SK-N-SH (cell line): ENCODE measurements at regions not wholly inside any gene's neighbourhood (a gene's known extent, or its start where the extent isn't known, plus 50 kb on each side); places are given as distances from the start of the nearest gene placed in this dataset.

Experiments
- EP300 ChIP-seq, 2 experiments: IDR thresholded peaks; 2 replicates each; pipeline versions ENCODE4 v1.4.0 to v1.6.1; 2012; ENCODE audit warnings: borderline replicate concordance in 1 of 2, low read depth in 1 of 2, low read length in 1 of 2
- EZH2phosphoT487 ChIP-seq: fragments of 200-600 bp; sonication (generic); IDR thresholded peaks from 2 replicates; pipeline ENCODE4 v1.6.1; 2017; ENCODE audit warnings: low read depth, mixed run types, mild to moderate bottlenecking, antibody characterized with exemption, moderate library complexity, borderline replicate concordance
- FOSL2 ChIP-seq: IDR thresholded peaks from 2 replicates; pipeline ENCODE4 v1.4.0; 2012; ENCODE audit warnings: low read depth, mild to moderate bottlenecking, moderate library complexity, borderline replicate concordance
- FOXJ3 ChIP-seq: sonication (generic); formaldehyde crosslinking; IDR thresholded peaks from 2 replicates; pipeline ENCODE4 v1.5.1; 2020; ENCODE audit warnings: mild to moderate bottlenecking, missing genetic modification reagents
- GABPA ChIP-seq: IDR thresholded peaks from 2 replicates; pipeline ENCODE4 v1.4.0; 2012; ENCODE audit warnings: low read depth, mild to moderate bottlenecking
- MXI1 ChIP-seq: IDR thresholded peaks from 2 replicates; pipeline ENCODE4 v1.6.1; 2012; ENCODE audit warnings: mild to moderate bottlenecking, low read depth, low read length, improper control_type of control experiment
- PBX3 ChIP-seq: IDR thresholded peaks from 2 replicates; pipeline ENCODE4; 2012
- RCOR1 ChIP-seq: fragments of 150-350 bp; IDR thresholded peaks from 2 replicates; pipeline ENCODE4 v1.6.1; 2017; ENCODE audit warnings: antibody characterized with exemption, low read length
- REST ChIP-seq: IDR thresholded peaks from 2 replicates; pipeline ENCODE4 v1.6.1; 2012; ENCODE audit warnings: mild to moderate bottlenecking, low read depth, low read length, moderate library complexity
- RXRA ChIP-seq: IDR thresholded peaks from 2 replicates; pipeline ENCODE4 v1.4.0; 2012; ENCODE audit warnings: low read depth, mild to moderate bottlenecking, borderline replicate concordance
- YY1 ChIP-seq: IDR thresholded peaks from 2 replicates; pipeline ENCODE4 v1.4.0; 2012; ENCODE audit warnings: low read depth, mild to moderate bottlenecking
- TF ChIP-seq, protein P1 (sequence below): fragments of 200-600 bp; sonication (generic); IDR thresholded peaks from 2 replicates; pipeline ENCODE4 v1.6.1; 2017; ENCODE audit warnings: antibody characterized with exemption, mild to moderate bottlenecking, moderate library complexity

DNA sequence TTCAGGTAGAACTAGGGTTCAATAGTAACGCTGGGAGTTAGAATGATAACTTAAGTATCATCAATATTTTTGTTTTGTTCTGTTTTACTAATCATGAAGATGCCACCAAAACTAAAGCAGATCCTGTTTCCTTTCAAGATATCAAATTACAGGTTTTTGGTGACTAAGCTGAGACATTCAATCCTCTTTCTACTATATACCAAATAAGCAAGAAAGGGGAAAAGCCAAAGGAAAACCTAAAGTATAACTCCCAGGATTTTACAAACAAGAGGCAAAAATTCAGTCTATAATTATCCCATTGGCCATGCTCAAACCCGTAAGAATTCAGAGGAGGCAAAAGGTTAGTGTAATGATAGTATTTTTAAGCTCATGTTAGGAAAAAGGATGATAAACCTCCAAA lies 175.2 kb upstream of the CCDC150 start:
- TF ChIP-seq, protein P1, sequence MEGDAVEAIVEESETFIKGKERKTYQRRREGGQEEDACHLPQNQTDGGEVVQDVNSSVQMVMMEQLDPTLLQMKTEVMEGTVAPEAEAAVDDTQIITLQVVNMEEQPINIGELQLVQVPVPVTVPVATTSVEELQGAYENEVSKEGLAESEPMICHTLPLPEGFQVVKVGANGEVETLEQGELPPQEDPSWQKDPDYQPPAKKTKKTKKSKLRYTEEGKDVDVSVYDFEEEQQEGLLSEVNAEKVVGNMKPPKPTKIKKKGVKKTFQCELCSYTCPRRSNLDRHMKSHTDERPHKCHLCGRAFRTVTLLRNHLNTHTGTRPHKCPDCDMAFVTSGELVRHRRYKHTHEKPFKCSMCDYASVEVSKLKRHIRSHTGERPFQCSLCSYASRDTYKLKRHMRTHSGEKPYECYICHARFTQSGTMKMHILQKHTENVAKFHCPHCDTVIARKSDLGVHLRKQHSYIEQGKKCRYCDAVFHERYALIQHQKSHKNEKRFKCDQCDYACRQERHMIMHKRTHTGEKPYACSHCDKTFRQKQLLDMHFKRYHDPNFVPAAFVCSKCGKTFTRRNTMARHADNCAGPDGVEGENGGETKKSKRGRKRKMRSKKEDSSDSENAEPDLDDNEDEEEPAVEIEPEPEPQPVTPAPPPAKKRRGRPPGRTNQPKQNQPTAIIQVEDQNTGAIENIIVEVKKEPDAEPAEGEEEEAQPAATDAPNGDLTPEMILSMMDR, result no peak
- TF ChIP-seq MXI1, result no peak
- no peak for TF ChIP-seq PBX3
- no peak for TF ChIP-seq GABPA
- no peak for TF ChIP-seq REST
- no peak for TF ChIP-seq RCOR1
- no peak for TF ChIP-seq FOSL2
- TF ChIP-seq FOXJ3 (CRISPR knock-in tag), result no peak
- no peak for TF ChIP-seq RXRA
- no peak for TF ChIP-seq EZH2phosphoT487
- no peak for TF ChIP-seq YY1
- no peak for TF ChIP-seq EP300 (IDR thresholded peaks at IDR 0.05; ENCODE audit: borderline replicate concordance in 1 of 2, low read depth in 1 of 2, low read length in 1 of 2)
